GM23338 (cell line): ENCODE measurements at regions not wholly inside any gene's neighbourhood (a gene's known extent, or its start where the extent isn't known, plus 50 kb on each side); places are given as distances from the start of the nearest gene placed in this dataset.

Experiments used
- ATAC-seq: fragments of 200-7000 bp; cut with Tn5 transposase; 3 replicates; pipeline ENCODE4 v1.9.1; 2020
- DNase-seq: peaks from one replicate; pipeline ENCODE4 v3.0.0-alpha.2; 2015; ENCODE audit warnings: low spot score
- H2AFZ ChIP-seq: fragments of 200-600 bp; sonication (generic); 2 replicates; pipeline ENCODE4 v1.8.0; 2016; ENCODE audit warnings: antibody characterized with exemption, mild to moderate bottlenecking, moderate library complexity
- H3F3A ChIP-seq: fragments of 200-600 bp; sonication (generic); replicated peaks from 2 replicates; pipeline ENCODE4 v1.8.0; 2017; ENCODE audit warnings: antibody characterized with exemption, mixed run types, low read depth
- H3K27ac ChIP-seq: fragments of 200-600 bp; sonication (generic); 2 replicates; pipeline ENCODE4 v1.6.1; 2016; ENCODE audit warnings: low read depth
- H3K27me3 ChIP-seq: fragments of 200-600 bp; sonication (generic); 2 replicates; pipeline ENCODE4 v1.8.0; 2016; ENCODE audit warnings: mild to moderate bottlenecking, mixed run types, moderate library complexity; ENCODE audit not compliant: insufficient read depth
- H3K36me3 ChIP-seq: fragments of 200-600 bp; sonication (generic); 2 replicates; pipeline ENCODE4 v1.8.0; 2016; ENCODE audit warnings: mild to moderate bottlenecking; ENCODE audit not compliant: insufficient read depth
- H3K4me1 ChIP-seq: fragments of 200-600 bp; sonication (generic); 2 replicates; pipeline ENCODE4 v1.8.0; 2016; ENCODE audit warnings: mild to moderate bottlenecking, moderate library complexity; ENCODE audit not compliant: insufficient read depth
- H3K4me2 ChIP-seq: fragments of 200-600 bp; sonication (generic); 2 replicates; pipeline ENCODE4 v1.7.1; 2017; ENCODE audit warnings: mixed run types
- H3K4me3 ChIP-seq: fragments of 200-600 bp; sonication (generic); 2 replicates; pipeline ENCODE4 v1.6.1; 2016; ENCODE audit warnings: mixed run types
- H3K79me2 ChIP-seq: fragments of 200-600 bp; sonication (generic); replicated peaks from 2 replicates; pipeline ENCODE4 v1.8.0; 2017; ENCODE audit warnings: mild to moderate bottlenecking; ENCODE audit not compliant: insufficient read depth
- H3K9me2 ChIP-seq: fragments of 200-600 bp; sonication (generic); 2 replicates; pipeline ENCODE4 v1.8.0; 2017; ENCODE audit not compliant: insufficient read depth
- H4K20me1 ChIP-seq: fragments of 200-600 bp; sonication (generic); replicated peaks from 2 replicates; pipeline ENCODE4 v1.8.0; 2017; ENCODE audit warnings: mild to moderate bottlenecking; ENCODE audit not compliant: insufficient read depth
- H3K27ac Mint-ChIP-seq: 2 replicates; pipeline ENCODE4 v1.8.0; 2020; ENCODE audit warnings: inconsistent platforms, mild to moderate bottlenecking, moderate library complexity, mixed read lengths
- H3K27me3 Mint-ChIP-seq: 3 replicates; pipeline ENCODE4 v1.8.0; 2022; ENCODE audit warnings: low read depth, mild to moderate bottlenecking, moderate library complexity, mixed read lengths, inconsistent platforms; ENCODE audit not compliant: insufficient read depth, poor library complexity
- H3K36me3 Mint-ChIP-seq: 3 replicates; pipeline ENCODE4 v1.8.0; 2021; ENCODE audit warnings: low read depth, mild to moderate bottlenecking, inconsistent platforms, moderate library complexity, mixed read lengths
- H3K4me1 Mint-ChIP-seq: 3 replicates; pipeline ENCODE4 v1.8.0; 2020; ENCODE audit warnings: mild to moderate bottlenecking, inconsistent platforms, mixed read lengths
- H3K4me3 Mint-ChIP-seq: 3 replicates; pipeline ENCODE4 v1.8.0; 2021; ENCODE audit warnings: moderate library complexity, mild to moderate bottlenecking, inconsistent platforms, mixed read lengths
- H3K9me3 Mint-ChIP-seq: 3 replicates; pipeline ENCODE4 v1.8.0; 2020; ENCODE audit warnings: moderate library complexity, mild to moderate bottlenecking, inconsistent platforms, mixed read lengths
- CREB1 ChIP-seq: fragments of 250-450 bp; sonication (Bioruptor Pico); IDR thresholded peaks from 2 replicates; pipeline ENCODE4 v1.5.0; 2020; ENCODE audit warnings: low read depth, mild to moderate bottlenecking, moderate library complexity
- EZH2 ChIP-seq: fragments of 200-600 bp; sonication (generic); IDR thresholded peaks from one replicate; pipeline ENCODE4 v1.8.0; 2017; ENCODE audit warnings: antibody characterized with exemption, mild to moderate bottlenecking, low read depth; ENCODE audit not compliant: unreplicated experiment
- EZH2phosphoT487 ChIP-seq: fragments of 200-600 bp; sonication (generic); IDR thresholded peaks from one replicate; pipeline ENCODE4 v1.8.1; 2018; ENCODE audit warnings: antibody characterized with exemption; ENCODE audit not compliant: unreplicated experiment
- JUNB ChIP-seq: IDR thresholded peaks from one replicate; pipeline ENCODE4 v1.6.1; 2016; ENCODE audit warnings: antibody characterized with exemption; ENCODE audit not compliant: unreplicated experiment
- NANOG ChIP-seq: IDR thresholded peaks from 2 replicates; pipeline ENCODE4 v1.6.1; 2016; ENCODE audit warnings: antibody characterized with exemption, borderline replicate concordance
- POLR2AphosphoS5 ChIP-seq: IDR thresholded peaks from 2 replicates; pipeline ENCODE4 v1.6.1; 2016; ENCODE audit warnings: antibody characterized with exemption, low read depth
- STAT1 ChIP-seq: IDR thresholded peaks from one replicate; pipeline ENCODE4 v1.6.1; 2016; ENCODE audit warnings: antibody characterized with exemption; ENCODE audit not compliant: unreplicated experiment
- TF ChIP-seq, protein P1 (sequence below): fragments of 250-450 bp; sonication (Bioruptor Pico); IDR thresholded peaks from 2 replicates; pipeline ENCODE4 v1.5.0; 2020; ENCODE audit warnings: mild to moderate bottlenecking, moderate library complexity
- TF ChIP-seq, protein P2 (sequence below): IDR thresholded peaks from one replicate; pipeline ENCODE4 v1.6.1; 2018; ENCODE audit warnings: antibody characterized with exemption; ENCODE audit not compliant: unreplicated experiment
- TF ChIP-seq, protein P3 (sequence below): IDR thresholded peaks from 2 replicates; pipeline ENCODE4 v1.6.1; 2016; ENCODE audit warnings: antibody characterized with exemption

DNA sequence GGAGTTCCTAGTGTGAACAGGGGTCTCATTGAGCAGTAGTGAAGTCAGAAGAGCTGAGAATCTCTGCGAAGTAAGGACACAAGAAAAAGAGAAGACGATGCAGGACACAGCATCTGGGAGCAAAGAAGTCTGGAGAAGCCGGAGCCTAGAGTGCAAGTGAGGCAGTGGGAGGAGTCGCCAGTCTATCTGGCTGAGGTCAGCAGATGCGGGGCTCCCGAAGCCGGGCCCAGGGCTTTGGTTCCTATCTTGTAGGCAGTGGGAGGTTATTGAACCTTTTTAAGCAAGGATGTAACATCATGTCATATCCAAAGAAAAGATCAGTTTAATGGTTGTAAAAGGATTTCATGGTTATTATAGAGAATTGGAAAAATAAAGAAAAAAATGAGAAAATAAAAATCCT, 90.8 kb upstream of the KCTD1 start (continued):
- TF ChIP-seq, protein P1, sequence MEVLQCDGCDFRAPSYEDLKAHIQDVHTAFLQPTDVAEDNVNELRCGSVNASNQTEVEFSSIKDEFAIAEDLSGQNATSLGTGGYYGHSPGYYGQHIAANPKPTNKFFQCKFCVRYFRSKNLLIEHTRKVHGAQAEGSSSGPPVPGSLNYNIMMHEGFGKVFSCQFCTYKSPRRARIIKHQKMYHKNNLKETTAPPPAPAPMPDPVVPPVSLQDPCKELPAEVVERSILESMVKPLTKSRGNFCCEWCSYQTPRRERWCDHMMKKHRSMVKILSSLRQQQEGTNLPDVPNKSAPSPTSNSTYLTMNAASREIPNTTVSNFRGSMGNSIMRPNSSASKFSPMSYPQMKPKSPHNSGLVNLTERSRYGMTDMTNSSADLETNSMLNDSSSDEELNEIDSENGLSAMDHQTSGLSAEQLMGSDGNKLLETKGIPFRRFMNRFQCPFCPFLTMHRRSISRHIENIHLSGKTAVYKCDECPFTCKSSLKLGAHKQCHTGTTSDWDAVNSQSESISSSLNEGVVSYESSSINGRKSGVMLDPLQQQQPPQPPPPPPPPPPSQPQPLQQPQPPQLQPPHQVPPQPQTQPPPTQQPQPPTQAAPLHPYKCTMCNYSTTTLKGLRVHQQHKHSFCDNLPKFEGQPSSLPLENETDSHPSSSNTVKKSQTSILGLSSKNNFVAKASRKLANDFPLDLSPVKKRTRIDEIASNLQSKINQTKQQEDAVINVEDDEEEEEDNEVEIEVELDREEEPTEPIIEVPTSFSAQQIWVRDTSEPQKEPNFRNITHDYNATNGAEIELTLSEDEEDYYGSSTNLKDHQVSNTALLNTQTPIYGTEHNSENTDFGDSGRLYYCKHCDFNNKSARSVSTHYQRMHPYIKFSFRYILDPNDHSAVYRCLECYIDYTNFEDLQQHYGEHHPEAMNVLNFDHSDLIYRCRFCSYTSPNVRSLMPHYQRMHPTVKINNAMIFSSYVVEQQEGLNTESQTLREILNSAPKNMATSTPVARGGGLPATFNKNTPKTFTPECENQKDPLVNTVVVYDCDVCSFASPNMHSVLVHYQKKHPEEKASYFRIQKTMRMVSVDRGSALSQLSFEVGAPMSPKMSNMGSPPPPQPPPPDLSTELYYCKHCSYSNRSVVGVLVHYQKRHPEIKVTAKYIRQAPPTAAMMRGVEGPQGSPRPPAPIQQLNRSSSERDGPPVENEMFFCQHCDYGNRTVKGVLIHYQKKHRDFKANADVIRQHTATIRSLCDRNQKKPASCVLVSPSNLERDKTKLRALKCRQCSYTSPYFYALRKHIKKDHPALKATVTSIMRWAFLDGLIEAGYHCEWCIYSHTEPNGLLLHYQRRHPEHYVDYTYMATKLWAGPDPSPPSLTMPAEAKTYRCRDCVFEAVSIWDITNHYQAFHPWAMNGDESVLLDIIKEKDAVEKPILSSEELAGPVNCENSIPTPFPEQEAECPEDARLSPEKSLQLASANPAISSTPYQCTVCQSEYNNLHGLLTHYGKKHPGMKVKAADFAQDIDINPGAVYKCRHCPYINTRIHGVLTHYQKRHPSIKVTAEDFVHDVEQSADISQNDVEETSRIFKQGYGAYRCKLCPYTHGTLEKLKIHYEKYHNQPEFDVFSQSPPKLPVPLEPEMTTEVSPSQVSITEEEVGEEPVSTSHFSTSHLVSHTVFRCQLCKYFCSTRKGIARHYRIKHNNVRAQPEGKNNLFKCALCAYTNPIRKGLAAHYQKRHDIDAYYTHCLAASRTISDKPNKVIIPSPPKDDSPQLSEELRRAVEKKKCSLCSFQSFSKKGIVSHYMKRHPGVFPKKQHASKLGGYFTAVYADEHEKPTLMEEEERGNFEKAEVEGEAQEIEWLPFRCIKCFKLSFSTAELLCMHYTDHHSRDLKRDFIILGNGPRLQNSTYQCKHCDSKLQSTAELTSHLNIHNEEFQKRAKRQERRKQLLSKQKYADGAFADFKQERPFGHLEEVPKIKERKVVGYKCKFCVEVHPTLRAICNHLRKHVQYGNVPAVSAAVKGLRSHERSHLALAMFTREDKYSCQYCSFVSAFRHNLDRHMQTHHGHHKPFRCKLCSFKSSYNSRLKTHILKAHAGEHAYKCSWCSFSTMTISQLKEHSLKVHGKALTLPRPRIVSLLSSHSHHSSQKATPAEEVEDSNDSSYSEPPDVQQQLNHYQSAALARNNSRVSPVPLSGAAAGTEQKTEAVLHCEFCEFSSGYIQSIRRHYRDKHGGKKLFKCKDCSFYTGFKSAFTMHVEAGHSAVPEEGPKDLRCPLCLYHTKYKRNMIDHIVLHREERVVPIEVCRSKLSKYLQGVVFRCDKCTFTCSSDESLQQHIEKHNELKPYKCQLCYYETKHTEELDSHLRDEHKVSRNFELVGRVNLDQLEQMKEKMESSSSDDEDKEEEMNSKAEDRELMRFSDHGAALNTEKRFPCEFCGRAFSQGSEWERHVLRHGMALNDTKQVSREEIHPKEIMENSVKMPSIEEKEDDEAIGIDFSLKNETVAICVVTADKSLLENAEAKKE (CRISPR knock-in tag), result no peak
- TF ChIP-seq EZH2, result no peak

DNA sequence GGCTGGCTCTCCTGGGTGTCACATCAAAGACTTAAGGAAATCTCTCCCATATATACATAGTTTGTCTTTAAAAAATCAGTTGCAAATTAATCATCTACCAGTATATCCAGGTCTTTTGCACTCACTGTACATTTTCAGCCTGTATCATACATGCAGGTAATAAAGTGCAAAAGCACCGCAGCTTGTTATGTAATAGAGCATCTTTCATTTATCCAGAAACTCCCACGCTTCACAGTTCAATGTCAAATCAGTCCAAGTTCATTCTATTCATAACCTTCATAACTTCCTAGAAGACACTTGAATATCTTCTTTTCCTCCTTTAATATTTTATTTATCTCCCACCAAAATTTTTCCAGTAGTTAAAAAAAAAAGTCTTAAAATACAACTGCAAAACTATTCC, 89.6 kb upstream of the KCTD1 start:
- Histone ChIP-seq H3K4me2 (no peak overlapping the region), H3K27ac (no peak overlapping the region), H2AFZ (no peak overlapping the region), H3K36me3 (no peaks in the 10 kb centered on the region), H4K20me1 (no peaks in the 10 kb centered on the region; the same call in 1 of the 2 replicates), H3F3A (no peaks in the 10 kb centered on the region), H3K4me3 (no peak overlapping the region), H3K4me1 (no peaks in the 10 kb centered on the region), H3K27me3 (no peaks in the 10 kb centered on the region), H3K9me2 (no peaks in the 10 kb centered on the region), H3K79me2 (no peaks in the 10 kb centered on the region)
- no peaks in the 10 kb centered on the region for H3K36me3 Mint-ChIP-seq
- ATAC-seq, result no peak
- no peak overlapping the region for H3K4me3 Mint-ChIP-seq
- H3K4me1 Mint-ChIP-seq, result no peaks in the 10 kb centered on the region
- H3K27ac Mint-ChIP-seq, result no peak overlapping the region
- peaks cover 1% of the 10 kb centered on the region for H3K27me3 Mint-ChIP-seq
- no peaks in the 10 kb centered on the region for H3K9me3 Mint-ChIP-seq
- no peak for DNase-seq
- TF ChIP-seq POLR2AphosphoS5 (no peak), EZH2phosphoT487 (no peak), JUNB (no peak), CREB1 (CRISPR knock-in tag) (no peak), STAT1 (no peak), EZH2 (no peak), NANOG (no peak)
- TF ChIP-seq, protein P2, sequence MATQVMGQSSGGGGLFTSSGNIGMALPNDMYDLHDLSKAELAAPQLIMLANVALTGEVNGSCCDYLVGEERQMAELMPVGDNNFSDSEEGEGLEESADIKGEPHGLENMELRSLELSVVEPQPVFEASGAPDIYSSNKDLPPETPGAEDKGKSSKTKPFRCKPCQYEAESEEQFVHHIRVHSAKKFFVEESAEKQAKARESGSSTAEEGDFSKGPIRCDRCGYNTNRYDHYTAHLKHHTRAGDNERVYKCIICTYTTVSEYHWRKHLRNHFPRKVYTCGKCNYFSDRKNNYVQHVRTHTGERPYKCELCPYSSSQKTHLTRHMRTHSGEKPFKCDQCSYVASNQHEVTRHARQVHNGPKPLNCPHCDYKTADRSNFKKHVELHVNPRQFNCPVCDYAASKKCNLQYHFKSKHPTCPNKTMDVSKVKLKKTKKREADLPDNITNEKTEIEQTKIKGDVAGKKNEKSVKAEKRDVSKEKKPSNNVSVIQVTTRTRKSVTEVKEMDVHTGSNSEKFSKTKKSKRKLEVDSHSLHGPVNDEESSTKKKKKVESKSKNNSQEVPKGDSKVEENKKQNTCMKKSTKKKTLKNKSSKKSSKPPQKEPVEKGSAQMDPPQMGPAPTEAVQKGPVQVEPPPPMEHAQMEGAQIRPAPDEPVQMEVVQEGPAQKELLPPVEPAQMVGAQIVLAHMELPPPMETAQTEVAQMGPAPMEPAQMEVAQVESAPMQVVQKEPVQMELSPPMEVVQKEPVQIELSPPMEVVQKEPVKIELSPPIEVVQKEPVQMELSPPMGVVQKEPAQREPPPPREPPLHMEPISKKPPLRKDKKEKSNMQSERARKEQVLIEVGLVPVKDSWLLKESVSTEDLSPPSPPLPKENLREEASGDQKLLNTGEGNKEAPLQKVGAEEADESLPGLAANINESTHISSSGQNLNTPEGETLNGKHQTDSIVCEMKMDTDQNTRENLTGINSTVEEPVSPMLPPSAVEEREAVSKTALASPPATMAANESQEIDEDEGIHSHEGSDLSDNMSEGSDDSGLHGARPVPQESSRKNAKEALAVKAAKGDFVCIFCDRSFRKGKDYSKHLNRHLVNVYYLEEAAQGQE, result no peak
- TF ChIP-seq, protein P3, sequence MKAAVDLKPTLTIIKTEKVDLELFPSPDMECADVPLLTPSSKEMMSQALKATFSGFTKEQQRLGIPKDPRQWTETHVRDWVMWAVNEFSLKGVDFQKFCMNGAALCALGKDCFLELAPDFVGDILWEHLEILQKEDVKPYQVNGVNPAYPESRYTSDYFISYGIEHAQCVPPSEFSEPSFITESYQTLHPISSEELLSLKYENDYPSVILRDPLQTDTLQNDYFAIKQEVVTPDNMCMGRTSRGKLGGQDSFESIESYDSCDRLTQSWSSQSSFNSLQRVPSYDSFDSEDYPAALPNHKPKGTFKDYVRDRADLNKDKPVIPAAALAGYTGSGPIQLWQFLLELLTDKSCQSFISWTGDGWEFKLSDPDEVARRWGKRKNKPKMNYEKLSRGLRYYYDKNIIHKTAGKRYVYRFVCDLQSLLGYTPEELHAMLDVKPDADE, result no peak
